Testis (tissue), 2 donors: ENCODE measurements at regions not wholly inside any gene's neighbourhood (a gene's known extent, or its start where the extent isn't known, plus 50 kb on each side); places are given as distances from the start of the nearest gene placed in this dataset.

Source experiments
- POLR2A ChIP-seq: fragments of 450-650 bp; IDR thresholded peaks from one replicate; pipeline ENCODE4 v1.6.1; 2017; ENCODE audit warnings: antibody characterized with exemption, mild to moderate bottlenecking, moderate library complexity
- TF ChIP-seq, protein P1 (sequence below), 3 experiments: fragments of 450-650 bp in 2 of 3; fragments of 200-600 bp in 1 of 3; sonication (generic) in 1 of 3; IDR thresholded peaks; one replicate each; pipeline ENCODE4 v1.5.1; 2016 to 2019; ENCODE audit warnings: antibody characterized with exemption in 3 of 3, mild to moderate bottlenecking in 2 of 3, moderate library complexity in 1 of 3

DNA sequence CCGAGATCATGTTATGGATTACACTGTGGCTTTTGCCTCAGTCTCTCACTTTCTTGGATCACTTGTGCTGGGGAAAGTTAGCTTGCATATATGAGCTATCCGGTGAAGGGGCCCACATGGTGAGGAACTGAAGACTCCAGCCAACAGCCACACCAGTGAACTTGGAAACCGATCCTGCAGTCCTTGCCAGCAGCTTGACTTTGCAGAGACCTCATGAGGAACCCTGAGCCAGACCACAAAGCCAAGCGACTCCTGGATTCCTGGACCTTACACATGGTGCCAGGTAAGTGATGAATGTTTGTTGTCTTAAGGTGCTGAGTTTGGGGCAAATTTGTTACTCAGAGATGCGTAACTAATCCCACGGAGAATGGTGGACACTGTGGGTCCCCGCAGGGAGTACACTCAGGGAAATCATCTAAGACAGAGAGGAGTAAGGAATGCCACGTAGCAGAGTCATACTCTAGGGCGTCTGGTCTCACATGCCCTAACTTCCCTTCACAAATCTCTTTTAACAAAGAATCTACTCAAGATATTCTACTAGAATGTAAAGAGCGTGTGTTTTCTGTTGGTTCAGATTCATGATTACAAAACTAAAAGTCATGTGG, 76.5 kb upstream of the PJA2 start:
- TF ChIP-seq, protein P1, sequence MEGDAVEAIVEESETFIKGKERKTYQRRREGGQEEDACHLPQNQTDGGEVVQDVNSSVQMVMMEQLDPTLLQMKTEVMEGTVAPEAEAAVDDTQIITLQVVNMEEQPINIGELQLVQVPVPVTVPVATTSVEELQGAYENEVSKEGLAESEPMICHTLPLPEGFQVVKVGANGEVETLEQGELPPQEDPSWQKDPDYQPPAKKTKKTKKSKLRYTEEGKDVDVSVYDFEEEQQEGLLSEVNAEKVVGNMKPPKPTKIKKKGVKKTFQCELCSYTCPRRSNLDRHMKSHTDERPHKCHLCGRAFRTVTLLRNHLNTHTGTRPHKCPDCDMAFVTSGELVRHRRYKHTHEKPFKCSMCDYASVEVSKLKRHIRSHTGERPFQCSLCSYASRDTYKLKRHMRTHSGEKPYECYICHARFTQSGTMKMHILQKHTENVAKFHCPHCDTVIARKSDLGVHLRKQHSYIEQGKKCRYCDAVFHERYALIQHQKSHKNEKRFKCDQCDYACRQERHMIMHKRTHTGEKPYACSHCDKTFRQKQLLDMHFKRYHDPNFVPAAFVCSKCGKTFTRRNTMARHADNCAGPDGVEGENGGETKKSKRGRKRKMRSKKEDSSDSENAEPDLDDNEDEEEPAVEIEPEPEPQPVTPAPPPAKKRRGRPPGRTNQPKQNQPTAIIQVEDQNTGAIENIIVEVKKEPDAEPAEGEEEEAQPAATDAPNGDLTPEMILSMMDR (IDR thresholded peaks at IDR 0.05): no peak
- TF ChIP-seq POLR2A: no peak
